ENCODE measurements at regions not wholly inside any gene's neighbourhood (a gene's known extent, or its start where the extent isn't known, plus 50 kb on each side); places are given as distances from the start of the nearest gene placed in this dataset.
A peak's percentile ranks its signal among the peaks of the same experiment; 100 is the strongest.
"Not testable (repeated sequence)": the region's sequence is repeated elsewhere in the genome, so short reads cannot be mapped to it uniquely, and the experiment has no call there.

GRCh38 chr5:104079861-104080645 is 517.5 kb upstream of the NUDT12 start:
- DNase-seq, result not testable (repeated sequence)

DNA sequence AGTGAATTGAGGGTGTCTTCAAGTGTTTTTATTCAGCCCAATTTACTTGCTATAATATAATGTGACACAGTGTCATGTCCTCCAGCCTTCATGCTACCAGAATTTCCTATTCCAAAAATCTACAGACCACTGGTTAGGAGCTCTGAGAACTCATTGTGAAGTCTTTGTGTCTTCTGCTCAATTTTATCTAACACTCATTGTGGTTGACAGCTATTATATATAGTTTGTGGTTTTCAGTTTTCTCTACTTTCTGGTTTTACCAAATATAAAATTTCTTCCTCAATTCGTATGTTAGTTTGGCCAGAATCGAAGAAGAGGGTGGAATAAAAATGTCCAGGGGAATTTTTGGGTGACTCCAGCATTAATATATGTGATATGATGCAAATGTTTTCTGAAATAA is 509.3 kb upstream of the NUDT12 start:
- no peak for DNase-seq

DNA sequence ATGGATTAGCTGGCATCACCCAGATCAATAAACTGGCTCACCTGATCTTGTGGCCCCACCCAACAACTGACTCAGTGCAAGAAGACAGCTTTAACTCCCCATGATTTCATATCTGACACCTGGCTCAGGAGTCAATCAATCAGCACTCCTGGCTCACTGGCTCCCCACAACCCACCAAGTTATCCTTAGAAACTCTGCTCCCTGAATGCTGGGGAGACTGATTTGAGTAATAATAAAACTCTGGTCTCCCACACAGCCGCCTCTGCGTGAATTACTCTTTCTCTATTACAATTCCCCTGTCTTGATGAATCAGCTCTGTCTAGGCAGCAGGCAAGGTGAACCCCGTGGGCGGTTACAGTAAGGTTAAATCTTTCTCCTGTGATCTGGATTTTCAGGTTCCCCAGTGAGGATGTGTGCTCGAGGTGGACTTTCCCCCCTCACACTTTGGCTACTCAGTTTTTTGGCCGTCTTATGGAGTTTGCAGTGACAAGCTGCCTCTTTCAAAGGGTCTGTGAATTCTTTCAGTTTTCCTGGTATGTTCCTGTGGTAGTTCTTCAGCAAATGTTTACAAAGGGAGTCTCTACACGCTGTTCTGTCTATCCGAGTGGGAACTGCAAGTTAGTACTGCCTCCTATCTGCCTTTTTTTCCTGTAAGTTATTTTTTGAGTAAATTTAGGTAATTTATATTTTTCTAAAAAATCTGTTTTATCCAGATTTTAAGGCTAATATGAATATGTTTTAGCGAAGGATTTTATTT is 500.2 kb upstream of the NUDT12 start:
- DNase-seq, result no peak

- DNase-seq, result no peak
These were observed 499.1 kb upstream of the NUDT12 start for GRCh38 chr5:104061707-104062106.

DNA sequence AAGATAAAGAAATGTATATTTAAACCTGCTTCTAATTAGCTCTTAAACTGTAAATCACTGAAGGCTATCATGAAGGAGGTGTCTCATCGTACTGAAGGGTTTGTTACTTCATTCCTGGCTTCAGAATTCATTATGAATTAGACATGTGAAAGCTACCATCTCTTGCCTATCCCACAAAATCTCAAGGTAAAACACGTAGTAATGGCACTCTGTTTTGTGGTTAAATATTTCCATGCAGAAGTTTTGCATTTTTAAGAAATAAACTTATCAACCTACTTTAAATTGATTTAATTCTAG is 490.7 kb upstream of the NUDT12 start:
- DNase-seq, result no peak

- DNase-seq, result no peak
These were observed 490.2 kb upstream of the NUDT12 start for GRCh38 chr5:104052558-104053352.

DNA sequence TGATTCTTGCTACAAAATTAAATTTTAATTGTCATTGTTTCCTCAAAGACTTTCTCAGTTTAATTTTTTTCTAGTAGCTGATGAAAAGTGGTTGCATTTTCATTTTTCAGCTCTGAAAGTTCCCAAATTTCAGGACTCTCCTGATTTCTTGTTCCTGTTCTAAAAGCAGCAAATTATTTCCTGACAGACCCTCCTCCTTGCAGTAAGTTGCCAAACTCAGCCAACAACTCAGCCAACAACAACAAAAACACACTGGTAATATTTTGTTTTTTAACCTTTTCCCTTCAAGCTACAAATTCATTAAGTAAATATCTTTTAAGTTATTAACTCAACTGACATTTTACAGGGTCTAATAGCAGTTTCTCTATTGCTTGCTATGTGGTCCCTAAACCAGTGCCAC is 487.8 kb upstream of the NUDT12 start:
- DNase-seq, result no peak

- DNase-seq, result no peak
These were observed 487.2 kb upstream of the NUDT12 start for GRCh38 chr5:104049752-104050151.

- peak; percentile 8 for DNase-seq
These were observed 485.6 kb upstream of the NUDT12 start for GRCh38 chr5:104048231-104048630.

GRCh38 chr5:104045987-104046386 is 483.4 kb upstream of the NUDT12 start:
- DNase-seq, result no peak

- not testable (repeated sequence) for DNase-seq
These were observed 477.3 kb upstream of the NUDT12 start for GRCh38 chr5:104039871-104040270.

GRCh38 chr5:104037136-104037535 is 474.5 kb upstream of the NUDT12 start:
- not testable (repeated sequence) for DNase-seq

DNA sequence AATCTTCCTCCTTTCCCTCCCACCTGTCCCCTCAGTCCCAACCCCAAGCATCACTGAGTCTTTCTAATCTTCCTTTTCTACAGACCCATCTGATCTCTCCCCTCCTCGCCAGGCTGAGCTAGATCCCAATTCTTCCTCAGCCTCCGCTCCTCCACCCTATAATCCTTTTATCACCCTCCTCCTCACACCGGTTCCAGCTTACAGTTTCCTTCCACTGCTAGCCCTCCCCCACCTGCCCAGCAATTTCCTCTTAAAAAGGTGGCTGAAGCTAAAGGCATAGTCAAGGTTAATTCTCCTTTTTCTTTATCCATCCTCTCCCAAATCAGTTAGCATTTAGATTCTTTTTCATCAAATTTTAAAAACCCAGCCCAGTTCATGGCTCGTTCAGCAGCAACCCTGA is 470.6 kb upstream of the NUDT12 start:
- DNase-seq, result not testable (repeated sequence)

GRCh38 chr5:104024538-104024937 is 461.9 kb upstream of the NUDT12 start:
- DNase-seq, result no peak

DNA sequence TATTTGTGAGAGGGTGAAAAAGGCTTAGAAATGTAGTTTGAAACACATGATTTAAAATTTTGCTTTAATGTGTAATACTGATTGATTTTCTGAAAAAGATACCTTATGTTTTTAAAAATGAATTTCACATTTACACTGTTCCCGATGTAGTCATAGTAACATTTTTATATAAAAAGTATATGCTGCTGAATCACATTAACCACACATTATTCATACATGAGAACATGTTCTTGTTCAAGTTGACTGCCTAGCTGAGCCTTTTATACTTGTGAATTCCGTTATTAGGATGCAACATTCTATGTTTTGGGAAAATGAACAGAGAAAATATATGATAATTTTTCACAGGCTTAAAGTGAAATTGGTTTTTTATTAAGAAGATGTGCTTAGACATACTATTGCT is 461.1 kb upstream of the NUDT12 start:
- no peak for DNase-seq

- no peak for DNase-seq
These were observed 457.4 kb upstream of the NUDT12 start for GRCh38 chr5:104019956-104020355.

DNA sequence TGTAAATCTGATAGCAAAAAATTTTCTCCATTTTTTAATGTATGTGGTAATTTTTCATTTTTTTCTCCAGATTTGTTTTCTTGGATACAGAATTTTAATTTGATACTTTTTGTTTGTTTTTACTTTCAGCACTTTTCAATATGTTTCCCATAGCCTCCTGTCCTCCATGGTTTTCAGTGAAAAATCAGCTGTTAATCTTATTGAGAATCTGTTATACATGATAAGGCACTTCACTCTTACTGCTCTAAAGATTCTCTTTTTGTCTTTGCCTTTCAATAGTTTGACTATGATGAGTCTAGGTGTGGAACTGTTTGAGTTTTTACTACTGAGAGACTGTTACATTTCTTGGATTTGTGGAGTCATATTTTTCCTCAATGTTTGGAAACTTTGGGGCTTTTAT is 455.7 kb upstream of the NUDT12 start:
- DNase-seq, result no peak

- DNase-seq, result no peak
These were observed 454.1 kb upstream of the NUDT12 start for GRCh38 chr5:104016646-104017045.

DNA sequence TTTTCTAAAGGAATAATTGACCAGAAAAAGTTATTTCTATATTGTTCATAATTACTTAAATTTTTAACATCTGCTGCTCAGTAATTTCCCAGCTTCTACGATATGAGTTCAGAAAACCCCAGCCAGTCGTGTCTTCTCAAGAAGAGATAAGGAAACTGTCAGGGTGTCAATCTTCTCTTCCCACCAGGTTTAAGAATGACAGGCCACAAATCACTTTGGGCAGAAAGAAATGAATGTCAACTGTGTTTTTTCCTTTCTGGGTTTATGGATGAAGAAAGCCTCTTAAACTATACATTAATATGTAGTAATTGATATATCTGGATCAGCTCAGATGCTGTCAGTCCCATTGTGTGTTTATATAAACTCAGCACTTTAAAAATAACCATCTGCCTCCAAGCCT is 453.2 kb upstream of the NUDT12 start:
- DNase-seq, result no peak

- DNase-seq, result not testable (repeated sequence)
These were observed 440.2 kb upstream of the NUDT12 start for GRCh38 chr5:104002783-104003182.

GRCh38 chr5:104001136-104001535 is 438.5 kb upstream of the NUDT12 start:
- DNase-seq, result no peak

- no peak for DNase-seq
These were observed 430.4 kb upstream of the NUDT12 start for GRCh38 chr5:103993031-103993430.

GRCh38 chr5:103990064-103990463 is 427.5 kb upstream of the NUDT12 start:
- no peak for DNase-seq

DNA sequence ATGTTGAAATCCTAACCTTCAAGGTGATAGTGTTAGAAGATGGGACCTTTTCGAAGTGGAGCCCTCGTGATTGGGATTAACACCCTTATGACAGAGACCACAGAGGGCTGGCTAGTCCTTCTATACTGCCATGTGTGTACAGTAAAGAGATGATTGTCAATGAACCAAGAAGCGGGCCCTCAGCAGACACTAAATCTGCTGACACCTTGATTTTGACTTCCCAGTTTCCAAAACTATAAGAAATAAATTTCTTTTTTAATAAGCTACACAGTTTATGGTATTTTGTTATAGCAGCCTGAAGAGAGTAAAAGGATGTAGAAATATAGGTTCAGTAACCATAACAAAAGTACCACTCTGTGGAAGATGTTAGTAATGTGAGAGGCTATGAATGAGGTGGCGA is 419.0 kb upstream of the NUDT12 start:
- no peak for DNase-seq
